ENCODE measurements at regions not wholly inside any gene's neighbourhood (a gene's known extent, or its start where the extent isn't known, plus 50 kb on each side); places are given as distances from the start of the nearest gene placed in this dataset.

DNA sequence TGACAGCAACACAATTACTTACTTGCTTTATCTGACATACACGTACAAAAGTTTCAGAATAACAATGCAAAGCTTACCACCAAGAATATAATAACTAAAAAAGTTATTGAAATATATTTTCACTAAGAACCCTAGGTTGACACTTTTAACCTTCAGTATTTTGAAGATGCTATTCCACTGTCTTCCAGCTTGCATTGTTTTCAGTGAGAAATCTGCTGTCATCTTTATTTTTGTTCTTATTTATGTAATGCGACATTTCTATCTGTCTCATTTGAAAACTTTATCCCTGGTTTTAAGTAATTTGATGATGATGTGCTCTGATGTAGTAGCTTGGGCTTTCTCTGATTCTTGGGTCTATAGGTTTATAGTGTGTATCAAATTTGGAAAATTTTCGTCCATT is 165.0 kb upstream of the SMIM21 start:
- H3K27me3 Mint-ChIP-seq: peaks cover 1% of the 10 kb centered on the region
- H3K4me1 Mint-ChIP-seq: no peaks in the 10 kb centered on the region
- no peak overlapping the region for H3K4me3 Mint-ChIP-seq
- ATAC-seq (no peak), DNase-seq (no peak)
- H3K27ac Mint-ChIP-seq: no peak overlapping the region
- no peaks in the 10 kb centered on the region for H3K36me3 Mint-ChIP-seq (ENCODE audit: low read depth)
- H3K9me3 Mint-ChIP-seq: peaks cover 39% of the 10 kb centered on the region

DNA sequence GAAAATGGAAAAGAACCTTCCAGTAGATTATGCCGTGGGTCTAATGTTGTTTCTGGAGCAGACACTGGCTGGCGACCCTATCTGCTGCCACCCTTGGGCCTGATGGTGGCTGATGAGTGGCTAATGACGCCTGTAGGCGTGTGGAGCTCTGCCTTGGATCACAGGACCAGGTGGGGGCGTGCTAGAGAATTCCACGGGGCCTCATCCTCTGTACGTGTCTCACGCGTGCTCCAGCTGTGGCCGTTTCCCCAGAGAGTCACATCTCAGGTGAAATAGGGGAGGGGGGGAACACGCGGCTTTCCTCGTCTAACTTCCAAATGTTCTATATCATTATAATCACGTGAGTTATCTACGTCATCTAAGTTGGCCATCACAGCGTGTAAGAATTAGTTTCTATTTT is 160.9 kb upstream of the SMIM21 start:
- H3K27me3 Mint-ChIP-seq: no peaks in the 10 kb centered on the region
- ATAC-seq (no peak), DNase-seq (no peak)
- H3K36me3 Mint-ChIP-seq (ENCODE audit: low read depth): no peaks in the 10 kb centered on the region
- H3K4me1 Mint-ChIP-seq: no peaks in the 10 kb centered on the region
- H3K9me3 Mint-ChIP-seq: peaks cover 30% of the 10 kb centered on the region
- H3K27ac Mint-ChIP-seq: no peak overlapping the region
- no peak overlapping the region for H3K4me3 Mint-ChIP-seq

DNA sequence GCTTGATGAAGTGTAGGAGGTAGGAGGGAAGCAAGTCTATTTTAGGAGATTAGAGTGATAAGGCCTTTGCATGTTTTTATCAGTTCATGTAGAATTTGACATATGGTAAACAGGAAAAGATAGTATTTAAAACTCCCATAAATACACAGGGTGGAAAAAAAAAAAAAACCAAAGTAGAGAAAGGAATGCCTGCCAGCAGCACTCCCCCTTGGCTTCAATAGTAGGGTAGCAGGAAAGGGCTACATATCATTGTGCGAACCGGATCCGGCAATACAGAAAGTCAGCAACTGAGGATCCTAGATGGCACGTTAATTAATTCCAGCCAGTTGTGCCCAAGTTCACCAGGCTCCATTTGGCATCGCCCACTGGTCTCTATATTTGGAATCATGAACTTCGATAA is 159.6 kb upstream of the SMIM21 start:
- no peak overlapping the region for H3K27ac Mint-ChIP-seq
- DNase-seq (no peak), ATAC-seq (no peak)
- no peaks in the 10 kb centered on the region for H3K4me1 Mint-ChIP-seq
- no peaks in the 10 kb centered on the region for H3K27me3 Mint-ChIP-seq
- H3K4me3 Mint-ChIP-seq: no peak overlapping the region
- peaks cover 18% of the 10 kb centered on the region for H3K9me3 Mint-ChIP-seq
- H3K36me3 Mint-ChIP-seq (ENCODE audit: low read depth): no peaks in the 10 kb centered on the region

DNA sequence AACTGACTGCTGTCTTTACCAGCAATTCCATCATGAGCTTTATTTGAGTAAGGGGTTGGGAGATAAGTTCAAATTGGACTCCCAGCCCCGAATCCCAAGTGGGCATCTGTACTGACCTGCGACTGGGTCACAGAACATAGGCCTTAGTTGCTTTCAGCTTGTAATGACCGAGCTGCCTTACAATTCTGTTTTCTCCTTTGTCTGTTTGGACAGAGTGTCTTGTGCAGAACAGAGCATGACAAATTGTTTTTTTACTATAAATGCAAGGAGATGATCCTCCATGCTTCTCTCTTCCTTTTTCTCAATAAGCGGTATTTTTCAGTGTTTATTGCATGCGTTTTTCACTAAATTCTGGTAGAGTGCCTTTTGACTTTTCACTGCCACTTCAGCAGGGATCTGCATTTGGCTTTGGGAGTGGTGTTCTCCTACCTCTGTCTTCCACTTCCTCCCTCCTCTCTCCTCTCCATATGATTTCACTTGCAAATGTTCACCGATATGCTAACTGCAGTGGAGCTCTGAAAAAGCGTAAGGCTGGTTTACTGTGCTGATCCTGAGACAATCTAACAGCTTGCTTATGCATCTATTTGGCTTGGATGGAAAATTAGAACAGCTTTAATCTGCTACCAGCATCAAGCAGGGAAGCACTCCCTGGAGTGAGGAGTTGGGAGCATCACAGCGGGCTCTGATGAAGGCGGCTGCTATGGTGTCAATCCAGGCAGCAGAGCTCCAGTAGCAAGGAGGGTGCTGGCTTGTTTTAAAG is 158.8 kb upstream of the SMIM21 start:
- ATAC-seq: no peak
- Mint-ChIP-seq H3K27me3 (no peaks in the 10 kb centered on the region), H3K9me3 (peaks cover 10% of the 10 kb centered on the region), H3K4me3 (no peak overlapping the region), H3K4me1 (no peaks in the 10 kb centered on the region), H3K27ac (no peak overlapping the region), H3K36me3 (ENCODE audit: low read depth) (no peaks in the 10 kb centered on the region)
- no peak for DNase-seq

DNA sequence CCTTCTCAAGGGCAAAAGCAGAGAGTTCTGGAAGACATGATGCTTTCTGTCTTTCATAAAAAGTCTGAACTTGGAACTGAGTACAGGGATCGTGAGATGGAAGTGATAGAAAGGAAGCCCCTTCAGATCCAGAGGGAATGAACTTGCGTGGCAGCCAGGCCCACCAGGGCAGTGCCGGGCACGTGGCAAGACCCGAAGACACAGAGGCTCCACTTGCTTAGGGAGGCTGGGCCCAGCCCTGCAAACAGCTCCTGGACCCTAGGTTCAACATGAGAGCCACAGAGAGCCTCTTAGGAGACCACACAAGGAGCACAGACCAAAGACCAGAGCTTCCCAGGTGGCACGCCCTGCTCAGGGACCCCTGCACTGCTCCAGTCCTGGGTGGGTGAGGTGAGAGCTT is 155.4 kb upstream of the SMIM21 start:
- Mint-ChIP-seq H3K27ac (no peak overlapping the region), H3K4me3 (no peak overlapping the region), H3K9me3 (no peaks in the 10 kb centered on the region), H3K4me1 (no peaks in the 10 kb centered on the region), H3K36me3 (ENCODE audit: low read depth) (no peaks in the 10 kb centered on the region), H3K27me3 (no peaks in the 10 kb centered on the region)
- DNase-seq (no peak), ATAC-seq (no peak)

- Mint-ChIP-seq H3K27me3 (no peaks in the 10 kb centered on the region), H3K4me3 (no peak overlapping the region), H3K4me1 (no peaks in the 10 kb centered on the region), H3K27ac (no peak overlapping the region), H3K9me3 (no peaks in the 10 kb centered on the region), H3K36me3 (ENCODE audit: low read depth) (no peaks in the 10 kb centered on the region)
- ATAC-seq (no peak), DNase-seq (no peak)
Measured at GRCh38 chr18:75582406-75582821, 154.9 kb upstream of the SMIM21 start.

- Mint-ChIP-seq H3K4me1 (no peaks in the 10 kb centered on the region), H3K27ac (no peak overlapping the region), H3K9me3 (no peaks in the 10 kb centered on the region), H3K36me3 (ENCODE audit: low read depth) (no peaks in the 10 kb centered on the region), H3K27me3 (no peaks in the 10 kb centered on the region), H3K4me3 (no peak overlapping the region)
- ATAC-seq (no peak), DNase-seq (no peak)
Measured at GRCh38 chr18:75581336-75582131, 154.0 kb upstream of the SMIM21 start.

- Mint-ChIP-seq H3K27me3 (no peaks in the 10 kb centered on the region), H3K4me3 (no peak overlapping the region)
Measured at GRCh38 chr18:75574187-75574586, 146.7 kb upstream of the SMIM21 start.

GRCh38 chr18:75563150-75563549 is 135.6 kb upstream of the SMIM21 start:
- Mint-ChIP-seq H3K27ac (no peak overlapping the region), H3K9me3 (no peaks in the 10 kb centered on the region), H3K4me1 (no peaks in the 10 kb centered on the region), H3K36me3 (ENCODE audit: low read depth) (no peaks in the 10 kb centered on the region), H3K4me3 (no peak overlapping the region), H3K27me3 (peaks cover 5% of the 10 kb centered on the region)
- no peak for ATAC-seq
- DNase-seq: no peak

More at GRCh38 chr18:75574187-75574586, 146.7 kb upstream of the SMIM21 start:
- Mint-ChIP-seq H3K9me3 (no peaks in the 10 kb centered on the region), H3K27ac (no peak overlapping the region), H3K36me3 (ENCODE audit: low read depth) (no peaks in the 10 kb centered on the region), H3K4me1 (no peaks in the 10 kb centered on the region)
- DNase-seq (no peak), ATAC-seq (no peak)

DNA sequence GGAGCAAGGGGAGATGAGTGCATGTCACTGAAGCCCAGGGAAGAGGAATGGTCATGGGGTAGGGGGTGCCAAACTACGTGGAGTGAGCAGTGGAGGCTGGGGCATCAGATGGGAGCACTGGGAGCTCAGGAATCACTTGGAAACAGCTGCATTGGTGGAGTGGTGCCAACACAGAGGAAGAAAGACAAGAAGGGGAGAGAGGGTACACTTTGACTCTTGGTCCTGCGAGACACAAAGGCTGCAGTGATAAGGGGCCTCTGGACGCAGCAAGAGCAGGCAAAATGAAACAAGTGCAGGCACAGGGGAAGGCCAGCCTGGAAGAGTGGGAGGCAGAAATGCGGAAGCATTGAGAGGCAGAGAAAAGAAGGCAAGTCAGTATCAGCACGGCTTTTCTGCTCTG is 134.7 kb upstream of the SMIM21 start:
- peaks cover 2% of the 10 kb centered on the region for H3K4me1 Mint-ChIP-seq
- H3K36me3 Mint-ChIP-seq (ENCODE audit: low read depth): no peaks in the 10 kb centered on the region
- peaks cover 5% of the 10 kb centered on the region for H3K27me3 Mint-ChIP-seq
- no peaks in the 10 kb centered on the region for H3K9me3 Mint-ChIP-seq
- ATAC-seq (no peak), DNase-seq (no peak)
- no peak overlapping the region for H3K4me3 Mint-ChIP-seq
- H3K27ac Mint-ChIP-seq: no peak overlapping the region

DNA sequence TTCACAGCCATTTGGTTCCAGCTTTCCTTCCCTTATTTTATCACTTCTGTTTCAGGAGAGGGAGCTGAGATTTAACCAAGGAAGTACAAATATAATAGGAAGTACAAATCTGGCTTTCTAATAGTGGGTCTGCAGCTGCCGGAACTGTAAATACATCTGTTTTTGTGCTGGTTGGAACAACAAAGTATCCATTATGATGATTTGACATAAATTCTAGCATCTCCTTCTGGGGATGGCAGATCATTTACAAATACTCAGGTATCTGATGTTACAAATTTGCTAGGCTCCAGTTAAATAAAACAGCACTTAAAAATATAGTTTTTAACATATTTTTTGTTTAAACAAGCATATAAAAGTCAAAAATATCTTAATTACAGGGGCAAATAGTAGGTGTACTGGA is 131.3 kb upstream of the SMIM21 start:
- Mint-ChIP-seq H3K27me3 (no peaks in the 10 kb centered on the region), H3K9me3 (no peaks in the 10 kb centered on the region), H3K4me3 (no peak overlapping the region), H3K36me3 (ENCODE audit: low read depth) (no peaks in the 10 kb centered on the region), H3K4me1 (peaks cover 3% of the 10 kb centered on the region), H3K27ac (no peak overlapping the region)
- ATAC-seq (no peak), DNase-seq (no peak)

GRCh38 chr18:75556841-75557240 is 129.3 kb upstream of the SMIM21 start:
- H3K36me3 Mint-ChIP-seq (ENCODE audit: low read depth): no peaks in the 10 kb centered on the region
- H3K9me3 Mint-ChIP-seq: no peaks in the 10 kb centered on the region
- H3K4me1 Mint-ChIP-seq: peaks cover 3% of the 10 kb centered on the region
- H3K4me3 Mint-ChIP-seq: no peak overlapping the region
- ATAC-seq (no peak), DNase-seq (no peak)
- no peak overlapping the region for H3K27ac Mint-ChIP-seq
- H3K27me3 Mint-ChIP-seq: no peaks in the 10 kb centered on the region

- Mint-ChIP-seq H3K27ac (no peak overlapping the region), H3K9me3 (no peaks in the 10 kb centered on the region), H3K4me3 (no peak overlapping the region), H3K4me1 (peaks cover 3% of the 10 kb centered on the region), H3K27me3 (peaks cover 5% of the 10 kb centered on the region), H3K36me3 (ENCODE audit: low read depth) (no peaks in the 10 kb centered on the region)
- no peak for DNase-seq
- ATAC-seq: no peak
Measured at GRCh38 chr18:75554644-75555185, 127.2 kb upstream of the SMIM21 start.

DNA sequence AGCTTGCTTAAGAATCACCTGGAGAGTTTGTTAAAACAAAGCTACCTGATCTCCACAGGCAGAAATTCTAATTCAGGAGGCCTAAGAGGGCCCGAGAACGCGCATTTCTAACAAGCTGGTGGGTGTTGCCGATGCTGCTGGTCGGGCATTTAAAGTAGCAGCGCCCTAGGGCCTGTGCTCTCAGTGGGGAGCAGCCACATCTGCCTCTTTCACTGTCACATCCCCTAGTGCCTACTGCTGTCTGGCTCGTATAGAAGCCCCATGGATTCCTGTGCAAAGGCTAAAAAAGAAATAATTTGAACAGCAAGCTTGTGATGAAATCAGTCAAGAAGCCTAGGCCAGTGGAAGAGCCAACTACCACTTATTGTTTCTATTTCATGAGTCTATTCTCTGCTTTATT is 126.7 kb upstream of the SMIM21 start:
- no peaks in the 10 kb centered on the region for H3K9me3 Mint-ChIP-seq
- no peak overlapping the region for H3K4me3 Mint-ChIP-seq
- H3K4me1 Mint-ChIP-seq: peaks cover 3% of the 10 kb centered on the region
- H3K36me3 Mint-ChIP-seq (ENCODE audit: low read depth): no peaks in the 10 kb centered on the region
- ATAC-seq: no peak
- peaks cover 6% of the 10 kb centered on the region for H3K27me3 Mint-ChIP-seq
- no peak for DNase-seq
- H3K27ac Mint-ChIP-seq: no peak overlapping the region

GRCh38 chr18:75553021-75553420 is 125.5 kb upstream of the SMIM21 start:
- Mint-ChIP-seq H3K9me3 (no peaks in the 10 kb centered on the region), H3K27me3 (peaks cover 9% of the 10 kb centered on the region), H3K4me3 (no peak overlapping the region), H3K4me1 (peaks cover 3% of the 10 kb centered on the region), H3K36me3 (ENCODE audit: low read depth) (no peaks in the 10 kb centered on the region), H3K27ac (no peak overlapping the region)
- ATAC-seq: no peak
- no peak for DNase-seq

All from activated naive CD8-positive, alpha-beta T cell treated with anti-CD3 and anti-CD28 coated beads, Interleukin-2, amount 50 U/mL, for 24 hours (primary cell).